ENCODE measurements at regions not wholly inside any gene's neighbourhood (a gene's known extent, or its start where the extent isn't known, plus 50 kb on each side); places are given as distances from the start of the nearest gene placed in this dataset.

DNA sequence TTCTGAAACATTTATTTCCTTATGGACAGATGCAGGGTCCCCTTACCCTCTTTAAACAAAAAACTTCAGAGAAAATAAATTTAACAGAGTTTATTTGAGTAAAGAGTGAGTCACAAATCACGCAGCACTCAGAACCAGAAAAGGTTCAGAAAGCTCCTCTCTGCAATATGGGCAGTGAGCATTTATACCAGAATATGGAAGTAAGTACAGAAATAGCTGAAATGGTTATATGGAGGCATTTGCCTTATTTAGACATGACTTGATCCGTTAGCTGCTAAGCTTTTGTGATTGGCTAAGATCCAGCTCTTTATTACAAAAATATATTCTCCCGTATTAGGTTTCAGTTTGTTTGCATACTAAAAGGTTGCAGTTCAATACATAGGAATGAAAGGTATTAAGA lies 1554.1 kb downstream of the EFNA5 start:
- Histone ChIP-seq H3K27ac (ENCODE audit: low read depth in 2 of 2, low read length in 1 of 2) (no peak overlapping the region), H3K4me1 (ENCODE audit: control insufficient read depth in 1 of 2, insufficient read depth in 2 of 2, low read depth in 1 of 2, low read length in 1 of 2) (no peaks in the 10 kb centered on the region), H3K79me2 (ENCODE audit: insufficient read depth) (no peaks in the 10 kb centered on the region), H3F3A (replicated peaks; ENCODE audit: insufficient read depth) (no peaks in the 10 kb centered on the region), H3K9ac (no peak overlapping the region), H3K4me2 (no peak overlapping the region), H3K4me3 (ENCODE audit: low read depth in 2 of 2, low read length in 1 of 2) (no peak overlapping the region), H3K27me3 (ENCODE audit: insufficient read depth) (no peaks in the 10 kb centered on the region), H3K36me3 (replicated peaks in 1 of 2; ENCODE audit: control insufficient read depth in 1 of 2, insufficient read depth in 2 of 2, low read length in 1 of 2) (no peaks in the 10 kb centered on the region), H4K20me1 (ENCODE audit: insufficient read depth) (no peaks in the 10 kb centered on the region), H2AFZ (ENCODE audit: low read depth) (no peak overlapping the region), H3K9me2 (no peaks in the 10 kb centered on the region), H3K9me3 (no peaks in the 10 kb centered on the region)
- DNase-seq = no peak
- WGBS (ENCODE audit: low lambda C conversion rate) = 70% methylated on average over 3 of the region's 3 CpGs
- TF ChIP-seq TCF12 (IDR thresholded peaks at IDR 0.05) = no peak
- TF ChIP-seq FOXJ3 (CRISPR knock-in tag; IDR thresholded peaks at IDR 0.05) = no peak
- TF ChIP-seq, protein P1, sequence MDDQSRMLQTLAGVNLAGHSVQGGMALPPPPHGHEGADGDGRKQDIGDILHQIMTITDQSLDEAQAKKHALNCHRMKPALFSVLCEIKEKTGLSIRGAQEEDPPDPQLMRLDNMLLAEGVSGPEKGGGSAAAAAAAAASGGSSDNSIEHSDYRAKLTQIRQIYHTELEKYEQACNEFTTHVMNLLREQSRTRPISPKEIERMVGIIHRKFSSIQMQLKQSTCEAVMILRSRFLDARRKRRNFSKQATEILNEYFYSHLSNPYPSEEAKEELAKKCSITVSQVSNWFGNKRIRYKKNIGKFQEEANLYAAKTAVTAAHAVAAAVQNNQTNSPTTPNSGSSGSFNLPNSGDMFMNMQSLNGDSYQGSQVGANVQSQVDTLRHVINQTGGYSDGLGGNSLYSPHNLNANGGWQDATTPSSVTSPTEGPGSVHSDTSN (IDR thresholded peaks at IDR 0.05) = no peak
- TF ChIP-seq TEAD4 (IDR thresholded peaks at IDR 0.05; ENCODE audit: borderline replicate concordance, insufficient read depth) = no peak
- no peak for TF ChIP-seq MEF2A (IDR thresholded peaks at IDR 0.05; ENCODE audit: borderline replicate concordance, low read depth)
- TF ChIP-seq RCOR1 (IDR thresholded peaks at IDR 0.05; ENCODE audit: low read length) = no peak
- no peak for TF ChIP-seq GABPA (IDR thresholded peaks at IDR 0.05; ENCODE audit: low read depth)
- TF ChIP-seq RFX5 (IDR thresholded peaks at IDR 0.05; ENCODE audit: low read length) = no peak
- TF ChIP-seq SMC3 (IDR thresholded peaks at IDR 0.05; ENCODE audit: low read depth, low read length) = no peak
- TF ChIP-seq RAD21 (IDR thresholded peaks at IDR 0.05; ENCODE audit: low read length) = no peak
- no peak for TF ChIP-seq GATA2 (CRISPR knock-in tag; IDR thresholded peaks at IDR 0.05)
- no peak for TF ChIP-seq EP300 (IDR thresholded peaks at IDR 0.05; ENCODE audit: borderline replicate concordance in 1 of 2, low read depth in 1 of 2, low read length in 1 of 2)
- no peak for TF ChIP-seq CHD2 (IDR thresholded peaks at IDR 0.05; ENCODE audit: low read length, partially characterized antibody)
- TF ChIP-seq, protein P2, sequence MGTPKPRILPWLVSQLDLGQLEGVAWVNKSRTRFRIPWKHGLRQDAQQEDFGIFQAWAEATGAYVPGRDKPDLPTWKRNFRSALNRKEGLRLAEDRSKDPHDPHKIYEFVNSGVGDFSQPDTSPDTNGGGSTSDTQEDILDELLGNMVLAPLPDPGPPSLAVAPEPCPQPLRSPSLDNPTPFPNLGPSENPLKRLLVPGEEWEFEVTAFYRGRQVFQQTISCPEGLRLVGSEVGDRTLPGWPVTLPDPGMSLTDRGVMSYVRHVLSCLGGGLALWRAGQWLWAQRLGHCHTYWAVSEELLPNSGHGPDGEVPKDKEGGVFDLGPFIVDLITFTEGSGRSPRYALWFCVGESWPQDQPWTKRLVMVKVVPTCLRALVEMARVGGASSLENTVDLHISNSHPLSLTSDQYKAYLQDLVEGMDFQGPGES (IDR thresholded peaks at IDR 0.05; ENCODE audit: low read depth, low read length) = no peak
- no peak for TF ChIP-seq JUND (IDR thresholded peaks at IDR 0.05)
- TF ChIP-seq, protein P3, sequence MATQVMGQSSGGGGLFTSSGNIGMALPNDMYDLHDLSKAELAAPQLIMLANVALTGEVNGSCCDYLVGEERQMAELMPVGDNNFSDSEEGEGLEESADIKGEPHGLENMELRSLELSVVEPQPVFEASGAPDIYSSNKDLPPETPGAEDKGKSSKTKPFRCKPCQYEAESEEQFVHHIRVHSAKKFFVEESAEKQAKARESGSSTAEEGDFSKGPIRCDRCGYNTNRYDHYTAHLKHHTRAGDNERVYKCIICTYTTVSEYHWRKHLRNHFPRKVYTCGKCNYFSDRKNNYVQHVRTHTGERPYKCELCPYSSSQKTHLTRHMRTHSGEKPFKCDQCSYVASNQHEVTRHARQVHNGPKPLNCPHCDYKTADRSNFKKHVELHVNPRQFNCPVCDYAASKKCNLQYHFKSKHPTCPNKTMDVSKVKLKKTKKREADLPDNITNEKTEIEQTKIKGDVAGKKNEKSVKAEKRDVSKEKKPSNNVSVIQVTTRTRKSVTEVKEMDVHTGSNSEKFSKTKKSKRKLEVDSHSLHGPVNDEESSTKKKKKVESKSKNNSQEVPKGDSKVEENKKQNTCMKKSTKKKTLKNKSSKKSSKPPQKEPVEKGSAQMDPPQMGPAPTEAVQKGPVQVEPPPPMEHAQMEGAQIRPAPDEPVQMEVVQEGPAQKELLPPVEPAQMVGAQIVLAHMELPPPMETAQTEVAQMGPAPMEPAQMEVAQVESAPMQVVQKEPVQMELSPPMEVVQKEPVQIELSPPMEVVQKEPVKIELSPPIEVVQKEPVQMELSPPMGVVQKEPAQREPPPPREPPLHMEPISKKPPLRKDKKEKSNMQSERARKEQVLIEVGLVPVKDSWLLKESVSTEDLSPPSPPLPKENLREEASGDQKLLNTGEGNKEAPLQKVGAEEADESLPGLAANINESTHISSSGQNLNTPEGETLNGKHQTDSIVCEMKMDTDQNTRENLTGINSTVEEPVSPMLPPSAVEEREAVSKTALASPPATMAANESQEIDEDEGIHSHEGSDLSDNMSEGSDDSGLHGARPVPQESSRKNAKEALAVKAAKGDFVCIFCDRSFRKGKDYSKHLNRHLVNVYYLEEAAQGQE (IDR thresholded peaks at IDR 0.05; ENCODE audit: low read depth, low read length) = no peak
- TF ChIP-seq, protein P4, sequence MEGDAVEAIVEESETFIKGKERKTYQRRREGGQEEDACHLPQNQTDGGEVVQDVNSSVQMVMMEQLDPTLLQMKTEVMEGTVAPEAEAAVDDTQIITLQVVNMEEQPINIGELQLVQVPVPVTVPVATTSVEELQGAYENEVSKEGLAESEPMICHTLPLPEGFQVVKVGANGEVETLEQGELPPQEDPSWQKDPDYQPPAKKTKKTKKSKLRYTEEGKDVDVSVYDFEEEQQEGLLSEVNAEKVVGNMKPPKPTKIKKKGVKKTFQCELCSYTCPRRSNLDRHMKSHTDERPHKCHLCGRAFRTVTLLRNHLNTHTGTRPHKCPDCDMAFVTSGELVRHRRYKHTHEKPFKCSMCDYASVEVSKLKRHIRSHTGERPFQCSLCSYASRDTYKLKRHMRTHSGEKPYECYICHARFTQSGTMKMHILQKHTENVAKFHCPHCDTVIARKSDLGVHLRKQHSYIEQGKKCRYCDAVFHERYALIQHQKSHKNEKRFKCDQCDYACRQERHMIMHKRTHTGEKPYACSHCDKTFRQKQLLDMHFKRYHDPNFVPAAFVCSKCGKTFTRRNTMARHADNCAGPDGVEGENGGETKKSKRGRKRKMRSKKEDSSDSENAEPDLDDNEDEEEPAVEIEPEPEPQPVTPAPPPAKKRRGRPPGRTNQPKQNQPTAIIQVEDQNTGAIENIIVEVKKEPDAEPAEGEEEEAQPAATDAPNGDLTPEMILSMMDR (IDR thresholded peaks at IDR 0.05) = no peak
- no peak for TF ChIP-seq ELF1 (IDR thresholded peaks at IDR 0.05)
- no peak for TF ChIP-seq MXI1 (IDR thresholded peaks at IDR 0.05; ENCODE audit: low read depth, low read length)
- CTCF ChIA-PET = interaction anchor here (0.6 to 1.1 kb wide), 2 partner anchors 11 to 756 kb away, joined by 3 read pairs; no protein-coding TSS in a partner anchor
- POLR2A ChIA-PET = no interaction called here
